22Rv1 (cell line): ENCODE measurements at regions not wholly inside any gene's neighbourhood (a gene's known extent, or its start where the extent isn't known, plus 50 kb on each side); places are given as distances from the start of the nearest gene placed in this dataset.

Source experiments
- CTCF ChIP-seq: fragments of 450-650 bp; IDR thresholded peaks from 2 replicates; pipeline ENCODE4 v1.5.1; 2017; ENCODE audit warnings: mild to moderate bottlenecking
- ZFX ChIP-seq: fragments of 450-650 bp; IDR thresholded peaks from 2 replicates; pipeline ENCODE4 v1.6.1; 2017; ENCODE audit warnings: antibody characterized with exemption, borderline replicate concordance

DNA sequence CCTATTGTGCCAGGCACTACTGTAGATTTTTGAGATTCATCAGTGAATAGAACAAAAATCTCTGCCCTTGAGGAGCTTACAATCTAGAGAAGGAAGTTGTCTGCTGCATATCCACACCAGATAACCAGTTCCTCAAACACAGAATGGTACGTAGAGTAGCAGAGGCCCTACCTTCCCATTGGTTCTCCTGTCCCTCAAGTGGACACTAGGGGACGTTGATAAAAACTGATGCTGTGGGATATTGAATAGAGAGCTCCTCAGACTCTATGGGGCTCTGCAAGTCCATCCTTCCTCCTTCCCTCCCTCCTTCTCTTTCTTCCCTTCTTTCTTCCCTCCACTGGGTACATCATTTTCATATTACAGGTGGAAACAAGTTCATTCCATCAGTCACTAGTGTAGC is 371.3 kb downstream of the PBX1 start:
- TF ChIP-seq CTCF (peak; percentile 8; the same call in 1 of the 2 replicates), ZFX (no peak)
